HepG2 (cell line): ENCODE measurements at regions not wholly inside any gene's neighbourhood (a gene's known extent, or its start where the extent isn't known, plus 50 kb on each side); places are given as distances from the start of the nearest gene placed in this dataset.

ENCODE experiments used
- AGO1 ChIP-seq: fragments of 200-400 bp; formaldehyde crosslinking; IDR thresholded peaks from 2 replicates; pipeline ENCODE4 v1.6.1; 2017; ENCODE audit warnings: mild to moderate bottlenecking, low read depth, low read length, moderate library complexity; ENCODE audit not compliant: poor library complexity, severe bottlenecking
- BATF2 ChIP-seq: sonication (generic); formaldehyde crosslinking; IDR thresholded peaks from 2 replicates; pipeline ENCODE4 v1.8.0; 2022; ENCODE audit warnings: mild to moderate bottlenecking, missing genetic modification reagents, moderate library complexity
- BRF2 ChIP-seq: sonication (generic); formaldehyde crosslinking; IDR thresholded peaks from 2 replicates; pipeline ENCODE4 v1.8.1; 2022; ENCODE audit warnings: mild to moderate bottlenecking, missing genetic modification reagents
- CREB1 ChIP-seq, 2 experiments: fragments of 450-650 bp in 1 of 2; IDR thresholded peaks; 2 replicates each; pipeline ENCODE4 v1.6.1; 2016 to 2017; ENCODE audit warnings: control low read depth in 1 of 2, mild to moderate bottlenecking in 1 of 2, missing compliant biosample characterization in 1 of 2, missing genetic modification characterization in 1 of 2
- CREM ChIP-seq, 2 experiments: sonication (generic) in 1 of 2; formaldehyde crosslinking in 1 of 2; IDR thresholded peaks; 2 replicates each; pipeline versions ENCODE4 v1.4.0 to v1.6.1; 2016 to 2020; ENCODE audit warnings: antibody characterized with exemption in 1 of 2, mild to moderate bottlenecking in 1 of 2, missing genetic modification reagents in 1 of 2
- GFI1 ChIP-seq: sonication (generic); formaldehyde crosslinking; IDR thresholded peaks from 2 replicates; pipeline ENCODE4 v1.5.0; 2020; ENCODE audit warnings: missing genetic modification reagents, mild to moderate bottlenecking, borderline replicate concordance
- GTF3A ChIP-seq: sonication (generic); formaldehyde crosslinking; conservative IDR thresholded peaks from 2 replicates; pipeline ENCODE4 v1.4.0; 2020; ENCODE audit warnings: mild to moderate bottlenecking, missing genetic modification reagents
- HMG20B ChIP-seq: conservative IDR thresholded peaks from 2 replicates; pipeline ENCODE4 v1.6.1; 2016; ENCODE audit warnings: missing genetic modification reagents, missing compliant biosample characterization
- KLF11 ChIP-seq: IDR thresholded peaks from 2 replicates; pipeline ENCODE4 v1.6.1; 2016; ENCODE audit warnings: missing compliant biosample characterization
- KLF16 ChIP-seq, 2 experiments: sonication (generic) in 1 of 2; formaldehyde crosslinking in 1 of 2; IDR thresholded peaks; 2 replicates each; pipeline versions ENCODE4 v1.6.1 to v1.8.0; 2016 to 2023; ENCODE audit warnings: missing genetic modification reagents in 2 of 2, missing compliant biosample characterization in 1 of 2
- PBX2 ChIP-seq: IDR thresholded peaks from 2 replicates; pipeline ENCODE4 v1.6.1; 2016; ENCODE audit warnings: control low read depth
- REXO4 ChIP-seq: sonication (generic); formaldehyde crosslinking; IDR thresholded peaks from 2 replicates; pipeline ENCODE4 v1.8.0; 2022; ENCODE audit warnings: missing genetic modification reagents, mild to moderate bottlenecking, borderline replicate concordance
- SP1 ChIP-seq, 2 experiments: fragments of 450-650 bp in 1 of 2; sonication (generic) in 1 of 2; formaldehyde crosslinking in 1 of 2; IDR thresholded peaks; 2 replicates each; pipeline versions ENCODE4 v1.4.0 to v1.6.1; 2016 to 2020; ENCODE audit warnings: missing genetic modification reagents in 1 of 2
- TMF1 ChIP-seq: sonication (generic); formaldehyde crosslinking; IDR thresholded peaks from 2 replicates; pipeline ENCODE4 v1.8.1; 2022; ENCODE audit warnings: low read depth, missing genetic modification reagents
- TSC22D2 ChIP-seq: sonication (generic); formaldehyde crosslinking; IDR thresholded peaks from 2 replicates; pipeline ENCODE4 v1.5.1; 2020; ENCODE audit warnings: missing genetic modification reagents, mild to moderate bottlenecking, borderline replicate concordance
- ZBTB46 ChIP-seq: sonication (generic); formaldehyde crosslinking; IDR thresholded peaks from 2 replicates; pipeline ENCODE4 v1.4.0; 2020; ENCODE audit warnings: mild to moderate bottlenecking, missing genetic modification reagents, borderline replicate concordance
- ZFYVE20 ChIP-seq: sonication (generic); formaldehyde crosslinking; IDR thresholded peaks from 2 replicates; pipeline ENCODE4 v1.8.0; 2023; ENCODE audit warnings: low read depth, mild to moderate bottlenecking, moderate library complexity, missing genetic modification reagents, borderline replicate concordance
- ZNF121 ChIP-seq: sonication (generic); formaldehyde crosslinking; IDR thresholded peaks from 2 replicates; pipeline ENCODE4 v1.5.0; 2020; ENCODE audit warnings: mild to moderate bottlenecking, missing genetic modification reagents
- ZNF3 ChIP-seq: IDR thresholded peaks from 2 replicates; pipeline ENCODE4 v1.7.0; 2017; ENCODE audit warnings: inconsistent platforms
- ZNF331 ChIP-seq: sonication (generic); formaldehyde crosslinking; IDR thresholded peaks from 2 replicates; pipeline ENCODE4 v1.4.0; 2020; ENCODE audit warnings: missing genetic modification reagents
- ZNF337 ChIP-seq: sonication (generic); formaldehyde crosslinking; IDR thresholded peaks from 2 replicates; pipeline ENCODE4 v1.5.1; 2020; ENCODE audit warnings: missing genetic modification reagents, low read depth, mild to moderate bottlenecking, borderline replicate concordance
- ZNF430 ChIP-seq: sonication (generic); formaldehyde crosslinking; IDR thresholded peaks from 2 replicates; pipeline ENCODE4 v1.9.0; 2021; ENCODE audit warnings: mild to moderate bottlenecking, missing genetic modification reagents
- ZNF605 ChIP-seq: sonication (generic); formaldehyde crosslinking; IDR thresholded peaks from 2 replicates; pipeline ENCODE4 v1.8.0; 2022; ENCODE audit warnings: mild to moderate bottlenecking, missing genetic modification reagents
- ZNF660 ChIP-seq: sonication (generic); formaldehyde crosslinking; IDR thresholded peaks from 2 replicates; pipeline ENCODE4 v1.5.1; 2020; ENCODE audit warnings: mild to moderate bottlenecking, low read depth, missing genetic modification reagents, borderline replicate concordance
- TF ChIP-seq, protein P1 (sequence below): sonication (generic); formaldehyde crosslinking; IDR thresholded peaks from 2 replicates; pipeline ENCODE4 v1.4.0; 2020; ENCODE audit warnings: mild to moderate bottlenecking, low read depth, missing genetic modification reagents

DNA sequence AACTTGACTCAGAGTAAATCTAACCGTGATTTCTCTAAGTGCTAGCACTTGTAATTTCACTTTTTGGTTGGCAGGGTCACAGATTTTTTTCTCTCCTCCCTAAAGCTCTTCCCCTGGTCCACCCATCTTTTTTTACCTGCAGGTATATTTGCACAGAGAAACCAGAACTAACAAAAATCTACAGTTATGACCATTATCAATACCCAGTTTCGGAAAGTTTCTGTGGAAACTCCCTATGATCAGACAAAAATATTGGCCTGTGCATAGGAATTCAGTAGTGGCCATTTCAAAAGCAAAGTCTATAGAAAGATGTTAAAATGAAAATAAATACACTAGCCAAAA is 62.4 kb upstream of the ATF7IP2 start (continued):
- TF ChIP-seq GFI1 (0 out of 2 replicates have a peak, but pooled peaks have one; percentile 61), TMF1 (CRISPR knock-in tag) (no peak), SP1 (IDR thresholded peaks at IDR 0.05) (no peak), SP1 (CRISPR knock-in tag; IDR thresholded peaks at IDR 0.05) (no peak), AGO1 (no peak), ZNF337 (no peak), ZNF121 (CRISPR knock-in tag) (no peak), ZFYVE20 (CRISPR knock-in tag) (no peak), BATF2 (CRISPR knock-in tag) (no peak), ZBTB46 (CRISPR knock-in tag) (no peak), GTF3A (no peak), KLF16 (CRISPR knock-in tag; IDR thresholded peaks at IDR 0.05) (no peak), KLF11 (CRISPR knock-in tag) (no peak), ZNF605 (CRISPR knock-in tag) (no peak), REXO4 (CRISPR knock-in tag) (no peak), HMG20B (no peak), PBX2 (CRISPR knock-in tag) (no peak), CREM (IDR thresholded peaks at IDR 0.05) (peak; percentile 9; the same call in 1 of the 2 replicates), CREM (CRISPR knock-in tag; IDR thresholded peaks at IDR 0.05) (no peak), CREB1 (IDR thresholded peaks at IDR 0.05) (no peak), CREB1 (CRISPR knock-in tag; IDR thresholded peaks at IDR 0.05) (no peak), ZNF331 (CRISPR knock-in tag) (no peak), BRF2 (CRISPR knock-in tag) (no peak), ZNF660 (CRISPR knock-in tag) (no peak), TSC22D2 (CRISPR knock-in tag) (no peak), ZNF430 (CRISPR knock-in tag) (0 out of 2 replicates have a peak, but pooled peaks have one; percentile 41), ZNF3 (CRISPR knock-in tag) (no peak)
- TF ChIP-seq, protein P1, sequence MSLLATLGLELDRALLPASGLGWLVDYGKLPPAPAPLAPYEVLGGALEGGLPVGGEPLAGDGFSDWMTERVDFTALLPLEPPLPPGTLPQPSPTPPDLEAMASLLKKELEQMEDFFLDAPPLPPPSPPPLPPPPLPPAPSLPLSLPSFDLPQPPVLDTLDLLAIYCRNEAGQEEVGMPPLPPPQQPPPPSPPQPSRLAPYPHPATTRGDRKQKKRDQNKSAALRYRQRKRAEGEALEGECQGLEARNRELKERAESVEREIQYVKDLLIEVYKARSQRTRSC (CRISPR knock-in tag), result no peak
